Activated naive CD8-positive, alpha-beta T cell treated with anti-CD3 and anti-CD28 coated beads, Interleukin-2, amount 50 U/mL, for 24 hours (primary cell): ENCODE measurements at regions not wholly inside any gene's neighbourhood (a gene's known extent, or its start where the extent isn't known, plus 50 kb on each side); places are given as distances from the start of the nearest gene placed in this dataset.

Experiments used
- ATAC-seq: fragments of 150-1000 bp; cut with Tn5 transposase; one replicate; pipeline ENCODE4 v1.10.0; 2021
- DNase-seq: peaks from one replicate; pipeline ENCODE4 v3.0.0; 2021
- H3K27ac Mint-ChIP-seq: one replicate; pipeline ENCODE4 v1.8.0; 2021; ENCODE audit warnings: mild to moderate bottlenecking, mixed read lengths
- H3K27me3 Mint-ChIP-seq: one replicate; pipeline ENCODE4 v1.8.0; 2021; ENCODE audit warnings: mixed read lengths
- H3K36me3 Mint-ChIP-seq: one replicate; pipeline ENCODE4 v1.8.0; 2021; ENCODE audit warnings: low read depth, mixed read lengths
- H3K4me1 Mint-ChIP-seq: one replicate; pipeline ENCODE4 v1.8.0; 2021; ENCODE audit warnings: mixed read lengths
- H3K4me3 Mint-ChIP-seq: one replicate; pipeline ENCODE4 v1.8.0; 2021; ENCODE audit warnings: mild to moderate bottlenecking, moderate library complexity, mixed read lengths
- H3K9me3 Mint-ChIP-seq: one replicate; pipeline ENCODE4 v1.8.0; 2021; ENCODE audit warnings: mixed read lengths

DNA sequence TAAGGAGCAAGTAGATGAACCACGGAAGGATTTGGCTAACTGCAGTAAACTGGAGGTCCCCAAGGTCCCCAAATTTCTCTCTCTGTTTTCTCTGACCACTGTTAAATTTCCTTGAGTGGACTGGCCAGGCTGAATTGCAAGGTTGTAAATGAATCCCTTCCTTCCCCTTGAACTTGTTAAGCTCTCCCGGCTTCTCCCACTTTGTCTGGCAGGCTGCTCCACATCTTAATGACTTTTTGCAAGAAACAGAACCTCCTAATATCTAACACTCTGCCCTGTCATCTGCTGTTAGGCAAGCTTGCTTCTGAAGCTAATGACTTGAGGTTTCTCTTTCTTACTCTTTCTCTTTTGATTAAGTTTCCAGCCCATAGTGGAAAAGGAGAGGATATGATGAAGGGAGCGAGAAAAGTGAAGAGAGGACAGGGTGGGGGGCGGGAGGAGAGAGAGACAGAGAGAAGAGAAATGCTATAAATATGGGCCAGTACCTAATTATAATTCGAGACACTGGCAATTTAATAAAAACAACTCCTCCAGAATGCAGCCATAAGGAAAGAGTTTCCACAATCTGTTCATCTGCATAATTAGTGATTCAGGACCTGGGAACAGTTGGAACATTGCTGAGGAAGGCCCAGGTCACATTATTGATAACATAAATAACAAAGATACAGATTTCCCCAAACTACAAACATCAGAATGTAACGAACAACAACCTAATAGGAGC is 437.3 kb upstream of the MPDZ start:
- DNase-seq (no peak), ATAC-seq (no peak)
- Mint-ChIP-seq H3K27ac (no peak overlapping the region), H3K27me3 (peaks cover 2% of the 10 kb centered on the region), H3K4me3 (no peak overlapping the region), H3K4me1 (no peaks in the 10 kb centered on the region), H3K36me3 (no peaks in the 10 kb centered on the region), H3K9me3 (peaks cover 1% of the 10 kb centered on the region)

GRCh38 chr9:13716090-13716489 is 436.6 kb upstream of the MPDZ start:
- H3K27me3 Mint-ChIP-seq: peaks cover 2% of the 10 kb centered on the region
- no peak for DNase-seq
- no peak for ATAC-seq
- H3K4me1 Mint-ChIP-seq: no peaks in the 10 kb centered on the region
- H3K9me3 Mint-ChIP-seq: peaks cover 3% of the 10 kb centered on the region
- H3K36me3 Mint-ChIP-seq: no peaks in the 10 kb centered on the region
- H3K4me3 Mint-ChIP-seq: no peak overlapping the region
- no peak overlapping the region for H3K27ac Mint-ChIP-seq

DNA sequence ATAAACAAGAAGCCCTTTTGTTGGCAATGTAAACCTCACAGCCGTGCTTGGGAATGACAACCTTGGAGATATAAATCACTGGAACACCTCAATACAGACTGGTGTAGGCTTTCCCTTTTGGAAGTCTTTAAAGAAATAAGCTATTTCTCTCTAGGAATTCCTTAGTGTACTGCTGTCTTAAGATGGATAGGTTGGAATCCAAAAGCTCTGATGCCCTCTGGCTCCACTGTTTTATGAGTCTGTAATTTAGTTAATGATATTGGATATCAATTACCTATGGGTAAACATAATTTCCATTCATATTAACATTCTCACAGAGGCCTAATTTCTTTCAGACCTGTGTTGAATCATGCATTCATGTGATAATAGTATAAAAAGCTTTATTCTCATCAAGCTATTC is 435.9 kb upstream of the MPDZ start:
- Mint-ChIP-seq H3K36me3 (no peaks in the 10 kb centered on the region), H3K4me3 (no peak overlapping the region), H3K27me3 (peaks cover 2% of the 10 kb centered on the region), H3K27ac (no peak overlapping the region), H3K9me3 (peaks cover 3% of the 10 kb centered on the region), H3K4me1 (no peaks in the 10 kb centered on the region)
- DNase-seq: no peak
- no peak for ATAC-seq

- ATAC-seq: no peak
- no peaks in the 10 kb centered on the region for H3K4me1 Mint-ChIP-seq
- DNase-seq: no peak
- no peaks in the 10 kb centered on the region for H3K27me3 Mint-ChIP-seq
- peaks cover 12% of the 10 kb centered on the region for H3K9me3 Mint-ChIP-seq
- no peaks in the 10 kb centered on the region for H3K36me3 Mint-ChIP-seq
- H3K4me3 Mint-ChIP-seq: no peak overlapping the region
- H3K27ac Mint-ChIP-seq: no peak overlapping the region
Observed at GRCh38 chr9:13707612-13708576, 428.4 kb upstream of the MPDZ start.

- Mint-ChIP-seq H3K4me1 (no peaks in the 10 kb centered on the region), H3K9me3 (peaks cover 9% of the 10 kb centered on the region), H3K36me3 (no peaks in the 10 kb centered on the region), H3K27me3 (no peaks in the 10 kb centered on the region), H3K4me3 (no peak overlapping the region), H3K27ac (no peak overlapping the region)
- no peak for DNase-seq
- no peak for ATAC-seq
Observed at GRCh38 chr9:13705918-13706317, 426.4 kb upstream of the MPDZ start.

GRCh38 chr9:13705373-13705772 is 425.9 kb upstream of the MPDZ start:
- DNase-seq (no peak), ATAC-seq (no peak)
- peaks cover 9% of the 10 kb centered on the region for H3K9me3 Mint-ChIP-seq
- no peaks in the 10 kb centered on the region for H3K4me1 Mint-ChIP-seq
- no peak overlapping the region for H3K4me3 Mint-ChIP-seq
- no peaks in the 10 kb centered on the region for H3K27me3 Mint-ChIP-seq
- H3K36me3 Mint-ChIP-seq: no peaks in the 10 kb centered on the region
- no peak overlapping the region for H3K27ac Mint-ChIP-seq

GRCh38 chr9:13690595-13690994 is 411.1 kb upstream of the MPDZ start:
- ATAC-seq (no peak), DNase-seq (no peak)
- no peaks in the 10 kb centered on the region for H3K4me1 Mint-ChIP-seq
- no peaks in the 10 kb centered on the region for H3K36me3 Mint-ChIP-seq
- H3K9me3 Mint-ChIP-seq: peaks cover 40% of the 10 kb centered on the region
- H3K4me3 Mint-ChIP-seq: no peak overlapping the region
- no peaks in the 10 kb centered on the region for H3K27me3 Mint-ChIP-seq
- no peak overlapping the region for H3K27ac Mint-ChIP-seq

- Mint-ChIP-seq H3K27ac (no peak overlapping the region), H3K4me1 (no peaks in the 10 kb centered on the region), H3K27me3 (no peaks in the 10 kb centered on the region), H3K4me3 (no peak overlapping the region), H3K9me3 (peaks cover 33% of the 10 kb centered on the region), H3K36me3 (no peaks in the 10 kb centered on the region)
- no peak for DNase-seq
- ATAC-seq: no peak
Observed at GRCh38 chr9:13689925-13690324, 410.4 kb upstream of the MPDZ start.

GRCh38 chr9:13688990-13689600 is 409.6 kb upstream of the MPDZ start:
- H3K4me3 Mint-ChIP-seq: no peak overlapping the region
- DNase-seq: no peak
- ATAC-seq: no peak
- H3K36me3 Mint-ChIP-seq: no peaks in the 10 kb centered on the region
- H3K27ac Mint-ChIP-seq: no peak overlapping the region
- no peaks in the 10 kb centered on the region for H3K4me1 Mint-ChIP-seq
- H3K9me3 Mint-ChIP-seq: peaks cover 28% of the 10 kb centered on the region
- no peaks in the 10 kb centered on the region for H3K27me3 Mint-ChIP-seq

- Mint-ChIP-seq H3K9me3 (peaks cover 21% of the 10 kb centered on the region), H3K4me1 (no peaks in the 10 kb centered on the region), H3K27ac (no peak overlapping the region), H3K27me3 (no peaks in the 10 kb centered on the region), H3K4me3 (no peak overlapping the region), H3K36me3 (no peaks in the 10 kb centered on the region)
- no peak for DNase-seq
- no peak for ATAC-seq
Observed at GRCh38 chr9:13688223-13688989, 408.9 kb upstream of the MPDZ start.

- H3K4me1 Mint-ChIP-seq: no peaks in the 10 kb centered on the region
- H3K27me3 Mint-ChIP-seq: no peaks in the 10 kb centered on the region
- H3K9me3 Mint-ChIP-seq: peaks cover 7% of the 10 kb centered on the region
- H3K36me3 Mint-ChIP-seq: no peaks in the 10 kb centered on the region
- H3K4me3 Mint-ChIP-seq: no peak overlapping the region
- no peak overlapping the region for H3K27ac Mint-ChIP-seq
- DNase-seq: no peak
- ATAC-seq: no peak
Observed at GRCh38 chr9:13684656-13685055, 405.2 kb upstream of the MPDZ start.

DNA sequence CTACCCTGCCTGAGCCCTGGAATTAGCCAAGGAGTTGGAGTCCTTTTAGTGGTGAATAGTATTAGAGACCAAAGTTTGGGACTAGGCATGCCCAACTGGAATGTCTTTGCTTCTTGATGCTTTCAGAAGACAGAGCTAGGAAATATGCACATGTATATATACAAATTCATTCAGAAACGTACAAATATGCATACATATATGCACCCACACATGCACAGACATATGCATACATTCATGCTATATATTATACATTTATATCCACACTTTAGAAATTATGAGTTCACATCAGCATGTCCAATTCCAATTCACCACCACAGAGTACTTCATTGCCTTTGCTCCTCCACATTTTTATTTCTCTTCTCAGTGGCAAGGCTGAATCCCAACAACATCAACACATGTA is 398.3 kb upstream of the MPDZ start:
- Mint-ChIP-seq H3K4me1 (no peaks in the 10 kb centered on the region), H3K4me3 (no peak overlapping the region), H3K9me3 (peaks cover 13% of the 10 kb centered on the region), H3K27ac (no peak overlapping the region), H3K36me3 (no peaks in the 10 kb centered on the region), H3K27me3 (no peaks in the 10 kb centered on the region)
- no peak for ATAC-seq
- DNase-seq: no peak

GRCh38 chr9:13675638-13676000 is 396.1 kb upstream of the MPDZ start:
- DNase-seq (no peak), ATAC-seq (no peak)
- H3K9me3 Mint-ChIP-seq: peaks cover 9% of the 10 kb centered on the region
- no peak overlapping the region for H3K4me3 Mint-ChIP-seq
- no peak overlapping the region for H3K27ac Mint-ChIP-seq
- H3K36me3 Mint-ChIP-seq: no peaks in the 10 kb centered on the region
- H3K27me3 Mint-ChIP-seq: no peaks in the 10 kb centered on the region
- H3K4me1 Mint-ChIP-seq: no peaks in the 10 kb centered on the region

DNA sequence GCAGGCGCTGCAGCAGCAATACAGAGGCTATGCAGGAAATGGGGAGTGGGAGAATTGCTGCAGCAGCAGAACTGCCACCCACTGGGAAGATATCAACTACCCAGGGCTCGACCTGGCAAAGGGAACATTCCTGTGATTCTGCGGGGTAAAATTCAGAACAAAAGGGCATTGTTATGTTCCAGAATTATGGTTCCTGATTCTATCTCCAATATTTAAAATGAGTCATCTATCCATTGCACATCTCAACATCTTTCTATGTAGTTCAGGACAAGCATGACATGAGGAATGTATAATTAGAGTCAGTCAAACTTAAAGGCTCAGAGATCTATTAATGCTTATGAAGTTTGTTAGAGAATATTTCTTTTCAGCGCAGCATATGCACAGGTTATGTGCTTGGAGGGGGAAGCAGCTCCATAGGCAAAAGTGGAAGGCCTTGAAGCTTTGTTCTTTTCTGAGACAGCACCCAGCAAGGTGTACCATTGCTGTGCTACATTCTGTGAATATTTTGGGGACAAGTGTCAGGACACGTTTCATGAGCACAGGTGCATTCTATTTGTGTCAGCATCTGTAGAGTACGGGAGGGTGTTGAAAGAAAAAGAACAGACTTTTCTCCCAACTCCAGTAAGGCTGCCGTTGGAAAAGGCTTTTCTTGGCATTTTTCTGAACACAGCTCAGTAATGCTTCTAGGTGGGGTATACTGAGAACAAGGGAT is 395.6 kb upstream of the MPDZ start:
- Mint-ChIP-seq H3K9me3 (peaks cover 6% of the 10 kb centered on the region), H3K27ac (no peak overlapping the region), H3K4me3 (no peak overlapping the region), H3K4me1 (no peaks in the 10 kb centered on the region), H3K36me3 (no peaks in the 10 kb centered on the region), H3K27me3 (no peaks in the 10 kb centered on the region)
- no peak for ATAC-seq
- no peak for DNase-seq
